ENCODE measurements at regions not wholly inside any gene's neighbourhood (a gene's known extent, or its start where the extent isn't known, plus 50 kb on each side); places are given as distances from the start of the nearest gene placed in this dataset.

GRCh38 chr18:24993628-24994027, 358.3 kb downstream of the ZNF521 start:
- H3K4me3 ChIP-seq, result no peak overlapping the region
- intact Hi-C loops (cut with DNase I), result no loop called here
- no peaks in the 10 kb centered on the region for H3K4me1 ChIP-seq (replicated peaks in 1 of 2)
- H3K27me3 ChIP-seq, result no peaks in the 10 kb centered on the region
- H3K9me3 ChIP-seq (replicated peaks in 1 of 3), result no peaks in the 10 kb centered on the region
- H3K27ac ChIP-seq, result no peak overlapping the region
- WGBS, 4 donors, result 84 to 95% (median 88%) methylated on average over 6 of the region's 6 CpGs
- H3K36me3 ChIP-seq (replicated peaks in 1 of 2), result no peaks in the 10 kb centered on the region
- no peak for TF ChIP-seq POLR2A (IDR thresholded peaks at IDR 0.05)
- no peak for TF ChIP-seq CTCF (IDR thresholded peaks at IDR 0.05)
- DNase-seq, result no peak

- TF ChIP-seq CTCF (IDR thresholded peaks at IDR 0.05) (no peak), POLR2A (IDR thresholded peaks at IDR 0.05) (no peak)
- no peak for DNase-seq
- Histone ChIP-seq H3K9me3 (replicated peaks in 1 of 3) (peaks cover 0 to 8% (median 0%) of the 10 kb centered on the region in 3 donors), H3K4me1 (replicated peaks in 1 of 2) (no peaks in the 10 kb centered on the region), H3K27ac (no peak overlapping the region), H3K27me3 (no peaks in the 10 kb centered on the region), H3K36me3 (replicated peaks in 1 of 2) (no peaks in the 10 kb centered on the region), H3K4me3 (no peak overlapping the region)
- intact Hi-C loops (cut with DNase I), result no loop called here
- WGBS, 4 donors, result 84 to 98% (median 91%) methylated on average over 4 of the region's 4 CpGs
Observed at GRCh38 chr18:24995056-24995455, 356.9 kb downstream of the ZNF521 start.

GRCh38 chr18:24995755-24996154, 356.2 kb downstream of the ZNF521 start:
- DNase-seq, result no peak
- WGBS, 4 donors, result 82 to 93% (median 85%) methylated on average over 2 of the region's 2 CpGs
- H3K4me3 ChIP-seq, result no peak overlapping the region
- H3K27me3 ChIP-seq, result no peaks in the 10 kb centered on the region
- intact Hi-C loops (cut with DNase I), result no loop called here
- TF ChIP-seq POLR2A (IDR thresholded peaks at IDR 0.05), result no peak
- TF ChIP-seq CTCF (IDR thresholded peaks at IDR 0.05), result no peak
- no peaks in the 10 kb centered on the region for H3K4me1 ChIP-seq (replicated peaks in 1 of 2)
- no peaks in the 10 kb centered on the region for H3K36me3 ChIP-seq (replicated peaks in 1 of 2)
- H3K9me3 ChIP-seq (replicated peaks in 1 of 3), result peaks cover 0 to 8% (median 0%) of the 10 kb centered on the region in 3 donors
- H3K27ac ChIP-seq, result no peak overlapping the region

GRCh38 chr18:24999650-25000267, 352.2 kb downstream of the ZNF521 start:
- DNase-seq, result no peak
- H3K9me3 ChIP-seq (replicated peaks in 1 of 3), result peaks cover 0 to 8% (median 0%) of the 10 kb centered on the region in 3 donors
- WGBS, 4 donors, result 83 to 94% (median 88%) methylated on average over 3 of the region's 3 CpGs
- no peaks in the 10 kb centered on the region for H3K27me3 ChIP-seq
- no peak overlapping the region for H3K4me3 ChIP-seq
- no peak for TF ChIP-seq POLR2A (IDR thresholded peaks at IDR 0.05)
- TF ChIP-seq CTCF (IDR thresholded peaks at IDR 0.05), result no peak
- no peaks in the 10 kb centered on the region for H3K36me3 ChIP-seq (replicated peaks in 1 of 2)
- no peaks in the 10 kb centered on the region for H3K4me1 ChIP-seq (replicated peaks in 1 of 2)
- no peak overlapping the region for H3K27ac ChIP-seq
- intact Hi-C loops (cut with DNase I), result no loop called here

Data from adrenal gland (tissue), 9 donors.